H9 (cell line): ENCODE measurements at regions not wholly inside any gene's neighbourhood (a gene's known extent, or its start where the extent isn't known, plus 50 kb on each side); places are given as distances from the start of the nearest gene placed in this dataset.
A peak's percentile ranks its signal among the peaks of the same experiment; 100 is the strongest.
"Not testable (repeated sequence)": the region's sequence is repeated elsewhere in the genome, so short reads cannot be mapped to it uniquely, and the experiment has no call there.

Experiments used
- DNase-seq: peaks from one replicate; pipeline ENCODE4 v3.0.0-alpha.2; 2017
- H2AFZ ChIP-seq: one replicate; pipeline ENCODE4 v1.6.1; 2013; ENCODE audit warnings: mild to moderate bottlenecking, low read length, control low read depth, moderate library complexity
- H2AK5ac ChIP-seq: 2 replicates; pipeline ENCODE4 v1.6.1; 2013; ENCODE audit warnings: low read length, control low read depth, mixed read lengths; ENCODE audit not compliant: insufficient read length
- H2BK120ac ChIP-seq: one replicate; pipeline ENCODE4 v1.6.1; 2013; ENCODE audit warnings: low read depth, mild to moderate bottlenecking, low read length, control low read depth, inconsistent platforms; ENCODE audit not compliant: poor library complexity, severe bottlenecking
- H2BK12ac ChIP-seq: 2 replicates; pipeline ENCODE4 v1.6.1; 2013; ENCODE audit warnings: low read length, control low read depth, mixed read lengths, low read depth; ENCODE audit not compliant: insufficient read length
- H2BK15ac ChIP-seq: 2 replicates; pipeline ENCODE4 v1.6.1; 2013; ENCODE audit warnings: low read depth, low read length, control low read depth
- H2BK20ac ChIP-seq: one replicate; pipeline ENCODE4 v1.6.1; 2013; ENCODE audit warnings: low read depth, mild to moderate bottlenecking, low read length, control low read depth, inconsistent platforms; ENCODE audit not compliant: poor library complexity, severe bottlenecking
- H2BK5ac ChIP-seq: 2 replicates; pipeline ENCODE4 v1.6.1; 2013; ENCODE audit warnings: low read length, control low read depth, mixed read lengths; ENCODE audit not compliant: insufficient read length
- H3K14ac ChIP-seq: 2 replicates; pipeline ENCODE4 v1.6.1; 2013; ENCODE audit warnings: low read length, control low read depth; ENCODE audit not compliant: insufficient read depth
- H3K18ac ChIP-seq: 2 replicates; pipeline ENCODE4 v1.6.1; 2013; ENCODE audit warnings: low read depth, mild to moderate bottlenecking, mixed read lengths, low read length, control low read depth; ENCODE audit not compliant: insufficient read length
- H3K23ac ChIP-seq: 2 replicates; pipeline ENCODE4 v1.6.1; 2013; ENCODE audit warnings: low read length, control low read depth, mixed read lengths, low read depth; ENCODE audit not compliant: insufficient read length
- H3K23me2 ChIP-seq: 2 replicates; pipeline ENCODE4 v1.6.1; 2013; ENCODE audit warnings: low read depth, mild to moderate bottlenecking, mixed read lengths, low read length, control low read depth; ENCODE audit not compliant: insufficient read length, poor library complexity, severe bottlenecking
- H3K27ac ChIP-seq: 2 replicates; pipeline ENCODE4 v1.5.1; 2013; ENCODE audit warnings: low read length, control low read depth, mixed read lengths, low read depth; ENCODE audit not compliant: insufficient read length
- H3K27me3 ChIP-seq: 2 replicates; pipeline ENCODE4 v1.6.1; 2013; ENCODE audit warnings: low read length, control low read depth, inconsistent platforms; ENCODE audit not compliant: insufficient read depth
- H3K4ac ChIP-seq: 2 replicates; pipeline ENCODE4 v1.6.1; 2013; ENCODE audit warnings: low read depth, mild to moderate bottlenecking, control low read depth, inconsistent platforms, low read length, moderate library complexity
- H3K4me1 ChIP-seq: 2 replicates; pipeline ENCODE4 v1.6.1; 2013; ENCODE audit warnings: low read length, control low read depth, inconsistent platforms; ENCODE audit not compliant: insufficient read depth
- H3K4me2 ChIP-seq: 2 replicates; pipeline ENCODE4 v1.6.1; 2013; ENCODE audit warnings: low read length, control low read depth, mixed read lengths; ENCODE audit not compliant: insufficient read length, insufficient read depth
- H3K56ac ChIP-seq: 2 replicates; pipeline ENCODE4 v1.6.1; 2013; ENCODE audit warnings: low read depth, mild to moderate bottlenecking, mixed read lengths, low read length, control low read depth; ENCODE audit not compliant: insufficient read length
- H3K79me1 ChIP-seq: 2 replicates; pipeline ENCODE4 v1.6.1; 2013; ENCODE audit warnings: low read depth, mild to moderate bottlenecking, moderate library complexity, low read length, control low read depth, inconsistent platforms; ENCODE audit not compliant: insufficient read depth, poor library complexity, severe bottlenecking
- H3K79me2 ChIP-seq: 2 replicates; pipeline ENCODE4 v1.6.1; 2013; ENCODE audit warnings: low read length, control low read depth, inconsistent platforms; ENCODE audit not compliant: insufficient read depth
- H3K9ac ChIP-seq: 2 replicates; pipeline ENCODE4 v1.6.1; 2013; ENCODE audit warnings: low read length, control low read depth, mixed read lengths; ENCODE audit not compliant: insufficient read length; ENCODE audit errors: extremely low read depth
- H3K9me3 ChIP-seq: one replicate; pipeline ENCODE4 v1.6.1; 2013; ENCODE audit warnings: low read depth, low read length, inconsistent platforms; ENCODE audit not compliant: control insufficient read depth
- H3T11ph ChIP-seq: one replicate; pipeline ENCODE4 v1.6.1; 2013; ENCODE audit warnings: mild to moderate bottlenecking, low read length, control low read depth, inconsistent platforms
- H4K20me1 ChIP-seq: one replicate; pipeline ENCODE4 v1.6.1; 2013; ENCODE audit not compliant: control insufficient read depth, insufficient read length, insufficient read depth
- H4K5ac ChIP-seq: 2 replicates; pipeline ENCODE4 v1.6.1; 2013; ENCODE audit warnings: low read depth, mild to moderate bottlenecking, mixed read lengths, low read length, control low read depth; ENCODE audit not compliant: insufficient read length
- H4K8ac ChIP-seq: replicated peaks from 2 replicates; pipeline ENCODE4 v1.6.1; 2013; ENCODE audit warnings: low read length, control low read depth, mixed read lengths, low read depth; ENCODE audit not compliant: insufficient read length
- H4K91ac ChIP-seq: 2 replicates; pipeline ENCODE4 v1.6.1; 2013; ENCODE audit warnings: low read depth, mild to moderate bottlenecking, moderate library complexity, mixed read lengths, low read length, control low read depth; ENCODE audit not compliant: insufficient read length
- H3K27ac Mint-ChIP-seq, 3 experiments: 2 replicates in 2 of 3; 3 replicates in 1 of 3; pipeline ENCODE4 v1.8.0; 2020 to 2021; ENCODE audit warnings: mixed read lengths in 3 of 3, mild to moderate bottlenecking in 1 of 3, moderate library complexity in 1 of 3
- H3K27me3 Mint-ChIP-seq: 2 replicates; pipeline ENCODE4 v1.8.0; 2021; ENCODE audit warnings: low read depth, mild to moderate bottlenecking, moderate library complexity, mixed read lengths
- H3K36me3 Mint-ChIP-seq, 3 experiments: 2 replicates in 2 of 3; 3 replicates in 1 of 3; pipeline ENCODE4 v1.8.0; 2020 to 2021; ENCODE audit warnings: low read depth in 3 of 3, mixed read lengths in 3 of 3; ENCODE audit not compliant: insufficient read depth in 1 of 3
- H3K4me1 Mint-ChIP-seq, 2 experiments: 2 replicates each; pipeline ENCODE4 v1.8.0; 2020; ENCODE audit warnings: mixed read lengths in 2 of 2
- H3K4me3 Mint-ChIP-seq, 2 experiments: 2 replicates in 1 of 2; 3 replicates in 1 of 2; pipeline ENCODE4 v1.8.0; 2020 to 2021; ENCODE audit warnings: mild to moderate bottlenecking in 2 of 2, mixed read lengths in 2 of 2, moderate library complexity in 1 of 2
- H3K9me3 Mint-ChIP-seq, 2 experiments: 2 replicates in 1 of 2; 3 replicates in 1 of 2; pipeline ENCODE4 v1.8.0; 2020; ENCODE audit warnings: mild to moderate bottlenecking in 2 of 2, mixed read lengths in 2 of 2, moderate library complexity in 1 of 2
- WGBS: extraction: QIAGEN DNeasy Blood & Tissue Kit; methylation state at CpG from one replicate; pipeline ENCODE4 v1.1.7; 2013; ENCODE audit warnings: missing lambda C conversion rate, low lambda C conversion rate, mixed read lengths; ENCODE audit not compliant: insufficient read length; ENCODE audit errors: extremely low coverage; 5-methylcytosine and 5-hydroxymethylcytosine counted together

DNA sequence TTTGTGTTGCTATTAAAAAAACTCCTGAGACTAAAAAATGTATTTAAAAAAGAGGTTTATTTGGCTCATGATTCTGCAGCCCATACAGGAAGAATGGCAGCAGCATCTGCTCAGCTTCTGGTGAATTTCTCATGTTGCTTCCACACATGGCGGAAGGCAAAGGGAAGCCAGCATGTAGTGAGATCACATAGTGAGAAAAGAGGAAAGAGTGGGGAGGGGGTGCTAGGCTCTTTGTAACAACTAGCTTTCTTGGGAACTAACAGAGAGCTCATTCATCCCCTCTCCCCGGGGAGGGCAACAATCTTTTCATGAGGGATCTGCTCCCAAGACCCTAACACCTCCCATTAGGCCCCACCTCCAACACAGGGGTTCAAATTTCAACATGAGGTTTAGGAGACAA lies 87.6 kb upstream of the ZNF658 start:
- H4K5ac ChIP-seq, H3K27me3 Mint-ChIP-seq, H3K36me3 Mint-ChIP-seq, H3K9me3 ChIP-seq, H3K23ac ChIP-seq, H3T11ph ChIP-seq, H3K9ac ChIP-seq, H3K9me3 Mint-ChIP-seq, H3K14ac ChIP-seq, H3K56ac ChIP-seq, H4K20me1 ChIP-seq, H3K18ac ChIP-seq, H2BK12ac ChIP-seq, H2AK5ac ChIP-seq, H4K8ac ChIP-seq, H3K4me1 Mint-ChIP-seq, H2BK5ac ChIP-seq, H3K4ac ChIP-seq, H3K4me2 ChIP-seq, H3K23me2 ChIP-seq, H3K27me3 ChIP-seq, H2BK20ac ChIP-seq, H2AFZ ChIP-seq, H2BK15ac ChIP-seq, H3K79me2 ChIP-seq, H4K91ac ChIP-seq, H3K4me1 ChIP-seq, H2BK120ac ChIP-seq, H3K79me1 ChIP-seq: not testable (repeated sequence)
- Mint-ChIP-seq H3K27ac (peak overlapping the region; percentile 97 to 98 (median 98)), H3K4me3 (peak overlapping the region; percentile 50 to 58; a peak in 3 of 5 replicates)
- no CpG with 5 or more reads among the region's 2 CpGs for WGBS
- peak; percentile 31 for DNase-seq
- H3K27ac ChIP-seq, result peak overlapping the region; percentile 46

DNA sequence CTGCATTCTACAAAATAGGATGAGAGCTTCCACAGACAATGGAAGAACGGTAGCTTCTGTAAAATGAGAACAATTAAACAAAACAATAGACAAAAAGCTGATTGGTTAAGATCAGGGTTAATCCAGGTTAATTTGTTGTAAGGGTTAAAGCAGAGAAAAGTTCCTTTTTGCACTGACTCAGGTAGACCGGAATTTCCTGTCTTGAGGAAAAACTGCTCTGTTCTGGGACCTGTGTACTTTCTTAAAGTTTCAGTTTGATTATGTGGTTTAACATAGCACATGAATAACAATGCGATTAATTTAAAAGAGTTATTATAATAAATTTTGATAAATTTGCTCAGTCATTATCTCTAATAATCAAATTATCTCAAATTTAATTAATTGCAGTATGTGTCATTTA lies 86.5 kb upstream of the ZNF658 start:
- H3K56ac ChIP-seq, H3K9ac ChIP-seq, H3T11ph ChIP-seq, DNase-seq, H4K20me1 ChIP-seq, H4K91ac ChIP-seq, H2BK15ac ChIP-seq, H4K8ac ChIP-seq, H2BK20ac ChIP-seq, H3K27me3 ChIP-seq, H2BK12ac ChIP-seq, H2AK5ac ChIP-seq, H2BK5ac ChIP-seq, H3K4me2 ChIP-seq, H2AFZ ChIP-seq, H3K9me3 ChIP-seq, H3K27ac ChIP-seq, H3K18ac ChIP-seq, H2BK120ac ChIP-seq, H3K4ac ChIP-seq, H3K79me2 ChIP-seq, H3K23ac ChIP-seq, H3K9me3 Mint-ChIP-seq, H3K4me1 ChIP-seq, H3K4me3 Mint-ChIP-seq, H3K4me1 Mint-ChIP-seq, H3K27me3 Mint-ChIP-seq, H4K5ac ChIP-seq, H3K14ac ChIP-seq, H3K79me1 ChIP-seq, H3K36me3 Mint-ChIP-seq, H3K23me2 ChIP-seq: not testable (repeated sequence)
- peak overlapping the region in 2 of 3 experiments; percentile 48 to 80; a peak in 2 of 7 replicates for H3K27ac Mint-ChIP-seq
- no CpG with 5 or more reads among the region's 3 CpGs for WGBS

DNA sequence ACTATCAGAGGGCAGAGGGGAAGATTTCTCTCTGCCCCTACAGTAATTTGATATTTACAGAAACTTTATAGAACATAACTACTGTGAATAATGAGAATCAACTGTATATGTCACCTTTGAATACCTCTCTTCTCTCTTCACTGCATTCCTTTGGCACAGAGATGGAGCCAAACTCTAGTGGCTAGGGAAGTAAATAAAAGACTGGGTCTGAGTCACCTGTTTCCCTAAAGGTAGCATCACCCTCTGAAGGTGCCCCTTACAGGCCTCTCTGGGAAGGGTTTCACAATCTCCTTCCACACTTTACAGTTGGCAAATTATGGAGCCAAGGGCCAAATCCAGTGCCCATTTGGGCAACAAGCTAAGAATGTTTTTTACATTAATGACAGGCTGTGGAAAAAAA lies 81.0 kb upstream of the ZNF658 start:
- not testable (repeated sequence) for H4K91ac ChIP-seq, H3K9me3 Mint-ChIP-seq, H4K8ac ChIP-seq, H2BK5ac ChIP-seq, H2BK120ac ChIP-seq, H3K56ac ChIP-seq, H3K4me1 Mint-ChIP-seq, H3K18ac ChIP-seq, H2BK12ac ChIP-seq, H3K4me2 ChIP-seq, H3K27me3 Mint-ChIP-seq, H3K9ac ChIP-seq, H2BK15ac ChIP-seq, H3K9me3 ChIP-seq, H3K27me3 ChIP-seq, H3K36me3 Mint-ChIP-seq, H3K79me1 ChIP-seq, H3K4ac ChIP-seq, H3K4me1 ChIP-seq, H3K23me2 ChIP-seq, H4K20me1 ChIP-seq, H3K14ac ChIP-seq, H3K79me2 ChIP-seq, DNase-seq, H2BK20ac ChIP-seq, H3K4me3 Mint-ChIP-seq, H3K27ac Mint-ChIP-seq, H2AFZ ChIP-seq, H4K5ac ChIP-seq, H3K27ac ChIP-seq, H3T11ph ChIP-seq, H3K23ac ChIP-seq, H2AK5ac ChIP-seq
